Left lung (tissue), 4 donors: ENCODE measurements at regions not wholly inside any gene's neighbourhood (a gene's known extent, or its start where the extent isn't known, plus 50 kb on each side); places are given as distances from the start of the nearest gene placed in this dataset.

Source experiments
- ATAC-seq: fragments of 200-7000 bp; cut with Tn5 transposase; one replicate; pipeline ENCODE4 v1.9.1; 2020; ENCODE audit warnings: moderate library complexity
- DNase-seq, 4 donors: peaks; one replicate each; pipeline ENCODE4 v3.0.0-alpha.2; 2013 to 2020
- H3K27ac ChIP-seq, 2 donors: fragments of 200-600 bp; sonication (generic) in 1 of 2; one replicate each; pipeline versions ENCODE4 v1.5.0 to v1.8.0; 2020 to 2021
- H3K27me3 ChIP-seq, 2 donors: fragments of 200-600 bp; sonication (generic) in 1 of 2; one replicate each; pipeline versions ENCODE4 v1.5.0 to v1.8.0; 2020 to 2021
- H3K36me3 ChIP-seq, 2 donors: fragments of 200-600 bp; sonication (generic) in 1 of 2; one replicate each; pipeline versions ENCODE4 v1.5.0 to v1.8.0; 2020 to 2021
- H3K4me1 ChIP-seq, 2 donors: fragments of 200-600 bp; one replicate each; pipeline ENCODE4 v1.8.0; 2021
- H3K4me3 ChIP-seq, 2 donors: fragments of 200-600 bp; sonication (generic) in 1 of 2; one replicate each; pipeline versions ENCODE4 v1.5.0 to v1.8.0; 2020 to 2021; ENCODE audit warnings: mild to moderate bottlenecking in 1 of 2
- H3K9me3 ChIP-seq, 2 donors: fragments of 200-600 bp; sonication (generic) in 1 of 2; one replicate each; pipeline versions ENCODE4 v1.5.0 to v1.8.0; 2020 to 2021
- CTCF ChIP-seq, 2 donors: fragments of 200-600 bp; sonication (generic) in 1 of 2; IDR thresholded peaks; one replicate each; pipeline versions ENCODE4 v1.5.0 to v1.8.0; 2021; ENCODE audit warnings: antibody characterized with exemption in 2 of 2
- intact Hi-C, 2 donors: fragments of 100-400 bp; cut with DNase I; formaldehyde crosslinking; loops; one replicate each; pipeline versions ENCODE4 v1.11.2 to v1.14.2; 2022
- donor health status: DM: no; HTN: yes; CAD: no.
- donor health status: DM: no; HTN: no; CAD: no.

- H3K9me3 ChIP-seq: no peaks in the 10 kb centered on the region
- H3K4me1 ChIP-seq: peaks cover 4 to 23% of the 10 kb centered on the region in 2 donors
- peak; percentile 62 to 79 for TF ChIP-seq CTCF (IDR thresholded peaks at IDR 0.05)
- DNase-seq (peak in 2 of 4 donors; percentile 83 to 90), ATAC-seq (peak; percentile 89)
- intact Hi-C loops: loop anchor here in 1 of 2 donors (10.0 kb wide), 1 partner anchor 75 kb away; no protein-coding TSS in a partner anchor
- no peak overlapping the region for H3K4me3 ChIP-seq
- no peak overlapping the region for H3K27ac ChIP-seq
- H3K27me3 ChIP-seq: no peaks in the 10 kb centered on the region
- no peaks in the 10 kb centered on the region for H3K36me3 ChIP-seq
Observed at GRCh38 chr12:92570056-92570753, 132.6 kb upstream of the PLEKHG7 start.

- intact Hi-C loops: no loop called here
- peaks cover 0 to 19% of the 10 kb centered on the region in 2 donors for H3K4me1 ChIP-seq
- no peak overlapping the region for H3K27ac ChIP-seq
- no peak for TF ChIP-seq CTCF (IDR thresholded peaks at IDR 0.05)
- DNase-seq (no peak), ATAC-seq (no peak)
- no peaks in the 10 kb centered on the region for H3K36me3 ChIP-seq
- H3K9me3 ChIP-seq: no peaks in the 10 kb centered on the region
- no peak overlapping the region for H3K4me3 ChIP-seq
- H3K27me3 ChIP-seq: no peaks in the 10 kb centered on the region
Observed at GRCh38 chr12:92568691-92569090, 134.1 kb upstream of the PLEKHG7 start.

GRCh38 chr12:92566448-92567019, 136.3 kb upstream of the PLEKHG7 start:
- intact Hi-C loops: no loop called here
- DNase-seq (no peak), ATAC-seq (no peak)
- Histone ChIP-seq H3K27me3 (no peaks in the 10 kb centered on the region), H3K36me3 (no peaks in the 10 kb centered on the region), H3K27ac (no peak overlapping the region), H3K4me1 (peaks cover 0 to 25% of the 10 kb centered on the region in 2 donors), H3K4me3 (no peak overlapping the region), H3K9me3 (no peaks in the 10 kb centered on the region)
- no peak for TF ChIP-seq CTCF (IDR thresholded peaks at IDR 0.05)

GRCh38 chr12:92563819-92564218, 139.0 kb upstream of the PLEKHG7 start:
- intact Hi-C loops: no loop called here
- ATAC-seq: no peak
- no peak overlapping the region for H3K27ac ChIP-seq

More at GRCh38 chr12:92563819-92564218, 139.0 kb upstream of the PLEKHG7 start:
- no peak for DNase-seq
- Histone ChIP-seq H3K9me3 (no peaks in the 10 kb centered on the region), H3K4me1 (peaks cover 0 to 18% of the 10 kb centered on the region in 2 donors), H3K36me3 (no peaks in the 10 kb centered on the region), H3K27me3 (no peaks in the 10 kb centered on the region), H3K4me3 (no peak overlapping the region)
- TF ChIP-seq CTCF (IDR thresholded peaks at IDR 0.05): no peak
